B cell (primary cell): ENCODE measurements at regions not wholly inside any gene's neighbourhood (a gene's known extent, or its start where the extent isn't known, plus 50 kb on each side); places are given as distances from the start of the nearest gene placed in this dataset.

Experiments used
- ATAC-seq: fragments of 200-7000 bp; cut with Tn5 transposase; one replicate; pipeline ENCODE4 v1.10.0; 2021; ENCODE audit warnings: low read depth, mild to moderate bottlenecking, moderate number of reproducible peaks, moderate library complexity
- CTCF ChIA-PET: fragments of 350-600 bp; sonication (Branson Sonifier 250); formaldehyde crosslinking; loops from one replicate; lab custom pipeline; 2021; ENCODE audit warnings: antibody characterized with exemption, inconsistent platforms; lab: Charles Lee
- POLR2A ChIA-PET: fragments of 350-600 bp; sonication (Branson Sonifier 250); formaldehyde crosslinking; loops from one replicate; lab custom pipeline; 2021; ENCODE audit warnings: antibody characterized with exemption; lab: Charles Lee
- DNase-seq: peaks from one replicate; pipeline ENCODE4 v3.0.0; 2013
- H2AFZ ChIP-seq: 2 replicates; pipeline ENCODE4 v1.6.1; 2012; ENCODE audit warnings: mild to moderate bottlenecking, low read depth, low read length; ENCODE audit not compliant: insufficient read depth, poor library complexity, severe bottlenecking
- H3K27ac ChIP-seq, 2 donors: 1 replicate in 1 of 2; 2 replicates in 1 of 2; pipeline ENCODE4 v1.5.1; 2012 to 2013; ENCODE audit warnings: low read length in 2 of 2, mild to moderate bottlenecking in 2 of 2, moderate library complexity in 1 of 2
- H3K27me3 ChIP-seq, 4 experiments: fragments of 200-600 bp in 1 of 4; sonication (generic) in 1 of 4; replicated peaks in 1 of 4; 1 replicate in 2 of 4; 2 replicates in 2 of 4; pipeline versions ENCODE4 v1.6.1 to v1.7.0; 2013 to 2016; ENCODE audit warnings: low read length in 3 of 4, mild to moderate bottlenecking in 2 of 4, mixed read lengths in 1 of 4, moderate library complexity in 1 of 4; ENCODE audit not compliant: insufficient read depth in 4 of 4, control insufficient read depth in 3 of 4; ENCODE audit errors: control extremely low read depth in 1 of 4
- H3K36me3 ChIP-seq, 2 experiments: replicated peaks in 1 of 2; 1 replicate in 1 of 2; 2 replicates in 1 of 2; pipeline versions ENCODE4 v1.6.1 to v1.7.1; 2013; ENCODE audit warnings: low read length in 1 of 2; ENCODE audit not compliant: insufficient read depth in 2 of 2, control insufficient read depth in 1 of 2; ENCODE audit errors: control extremely low read depth in 1 of 2, extremely low read depth in 1 of 2
- H3K4me1 ChIP-seq, 2 donors: fragments of 200-600 bp in 1 of 2; sonication (generic) in 1 of 2; 1 replicate in 1 of 2; 2 replicates in 1 of 2; pipeline versions ENCODE4 v1.5.1 to v1.6.1; 2013 to 2017; ENCODE audit warnings: low read length in 2 of 2; ENCODE audit not compliant: control insufficient read depth in 2 of 2, insufficient read depth in 2 of 2
- H3K4me2 ChIP-seq: replicated peaks from 2 replicates; pipeline ENCODE3; 2012; ENCODE audit warnings: mild to moderate bottlenecking, low read depth, low read length; ENCODE audit not compliant: poor library complexity, severe bottlenecking
- H3K4me3 ChIP-seq, 5 experiments: fragments of 200-600 bp in 1 of 5; sonication (generic) in 1 of 5; 1 replicate in 3 of 5; 2 replicates in 2 of 5; pipeline versions ENCODE4 v1.5.1 to v1.7.0; 2011 to 2016; ENCODE audit warnings: low read length in 4 of 5, mild to moderate bottlenecking in 4 of 5, low read depth in 2 of 5, control low read depth in 1 of 5, moderate library complexity in 1 of 5; ENCODE audit not compliant: insufficient read depth in 1 of 5; ENCODE audit errors: control extremely low read depth in 1 of 5, extremely low read depth in 1 of 5
- H3K79me2 ChIP-seq: fragments of 200-600 bp; sonication (generic); one replicate; pipeline ENCODE4 v1.6.0; 2016; ENCODE audit warnings: low read length; ENCODE audit not compliant: control insufficient read depth, insufficient read depth
- H3K9ac ChIP-seq: fragments of 200-600 bp; sonication (generic); 2 replicates; pipeline ENCODE4 v1.6.1; 2017; ENCODE audit warnings: mild to moderate bottlenecking, low read length, moderate library complexity
- H3K9me3 ChIP-seq, 3 donors: one replicate each; pipeline versions ENCODE4 v1.6.1 to v1.7.1; 2013; ENCODE audit warnings: low read length in 2 of 3; ENCODE audit not compliant: control insufficient read depth in 2 of 3, insufficient read depth in 1 of 3; ENCODE audit errors: control extremely low read depth in 1 of 3
- H4K20me1 ChIP-seq: 2 replicates; pipeline ENCODE4 v1.6.0; 2012; ENCODE audit warnings: mild to moderate bottlenecking, low read length; ENCODE audit not compliant: insufficient read depth, control insufficient read depth, poor library complexity, severe bottlenecking
- H3K27ac Mint-ChIP-seq: one replicate; pipeline ENCODE4 v1.8.0; 2021; ENCODE audit warnings: mixed read lengths
- H3K27me3 Mint-ChIP-seq: one replicate; pipeline ENCODE4 v1.8.0; 2021; ENCODE audit warnings: mixed read lengths
- H3K4me1 Mint-ChIP-seq: one replicate; pipeline ENCODE4 v1.8.0; 2021; ENCODE audit warnings: mixed read lengths
- H3K4me3 Mint-ChIP-seq: one replicate; pipeline ENCODE4 v1.8.0; 2021; ENCODE audit warnings: mixed read lengths
- H3K9me3 Mint-ChIP-seq: one replicate; pipeline ENCODE4 v1.8.0; 2022; ENCODE audit warnings: mixed read lengths; ENCODE audit not compliant: insufficient read depth
- CTCF ChIP-seq: fragments of 200-600 bp; IDR thresholded peaks from one replicate; pipeline ENCODE4 v1.8.0; 2022; ENCODE audit warnings: antibody characterized with exemption, mild to moderate bottlenecking
- EZH2 ChIP-seq: IDR thresholded peaks from 2 replicates; pipeline ENCODE4 v1.6.1; 2012; ENCODE audit warnings: borderline replicate concordance, low read depth, mild to moderate bottlenecking, moderate library complexity, low read length; ENCODE audit not compliant: insufficient read depth, poor library complexity, severe bottlenecking
- WGBS: methylation state at CpG from one replicate; pipeline ENCODE4 v1.1.5; 2013; ENCODE audit warnings: missing lambda C conversion rate; ENCODE audit not compliant: insufficient coverage; 5-methylcytosine and 5-hydroxymethylcytosine counted together
- intact Hi-C: fragments of 100-400 bp; cut with micrococcal nuclease; formaldehyde crosslinking; loops from one replicate; pipeline ENCODE4 v1.10.0; 2022

- TF ChIP-seq EZH2 = no peak
- TF ChIP-seq CTCF = no peak
- no peak overlapping the region for H2AFZ ChIP-seq
- no peaks in the 10 kb centered on the region for H3K4me1 ChIP-seq
- H3K4me2 ChIP-seq = no peak overlapping the region
- no peak overlapping the region for H3K4me3 Mint-ChIP-seq
- H3K27me3 Mint-ChIP-seq = no peaks in the 10 kb centered on the region
- H3K79me2 ChIP-seq = no peaks in the 10 kb centered on the region
- intact Hi-C loops = no loop called here
- peaks cover 0 to 1% (median 0%) of the 10 kb centered on the region in 3 donors for H3K9me3 ChIP-seq
- peaks cover 6% of the 10 kb centered on the region for H3K9me3 Mint-ChIP-seq
- ChIA-PET CTCF (no interaction called here), POLR2A (no interaction called here)
- H3K4me1 Mint-ChIP-seq = no peaks in the 10 kb centered on the region
- no peaks in the 10 kb centered on the region for H4K20me1 ChIP-seq
- H3K9ac ChIP-seq = no peak overlapping the region
- no peak overlapping the region for H3K27ac Mint-ChIP-seq
- no peaks in the 10 kb centered on the region for H3K36me3 ChIP-seq
- H3K4me3 ChIP-seq = no peak overlapping the region
- no peak for ATAC-seq
- H3K27me3 ChIP-seq = no peaks in the 10 kb centered on the region
- no peak for DNase-seq
- H3K27ac ChIP-seq = no peak overlapping the region
These were observed 610.4 kb downstream of the TBC1D4 start for GRCh38 chr13:74871369-74872070.

DNA sequence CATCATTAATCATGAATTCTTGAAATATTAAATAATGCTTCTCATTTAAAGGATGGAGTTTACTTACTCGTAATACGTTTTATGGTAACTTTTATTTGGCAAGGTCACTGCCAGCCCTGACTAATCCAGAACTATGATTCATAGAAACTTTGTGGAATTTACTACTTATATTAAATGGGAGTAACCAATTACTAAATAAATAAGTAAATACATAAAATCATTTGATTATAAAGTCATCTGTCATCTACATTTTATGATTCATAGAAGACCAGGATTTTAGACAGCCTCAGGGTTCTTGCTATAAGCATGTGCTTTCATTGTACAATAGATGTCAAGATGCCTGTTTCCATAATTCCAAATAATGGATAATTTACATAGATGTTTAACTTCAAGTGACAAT, 611.1 kb downstream of the TBC1D4 start:
- H3K9ac ChIP-seq = no peak overlapping the region
- no peak overlapping the region for H2AFZ ChIP-seq
- ATAC-seq = no peak
- H3K4me2 ChIP-seq = no peak overlapping the region
- CTCF ChIA-PET = no interaction called here
- Mint-ChIP-seq H3K9me3 (peaks cover 6% of the 10 kb centered on the region), H3K27me3 (no peaks in the 10 kb centered on the region), H3K27ac (no peak overlapping the region), H3K4me1 (no peaks in the 10 kb centered on the region), H3K4me3 (no peak overlapping the region)
- no peak overlapping the region for H3K27ac ChIP-seq
- H3K36me3 ChIP-seq = no peaks in the 10 kb centered on the region
- intact Hi-C loops = no loop called here
- no peaks in the 10 kb centered on the region for H3K4me1 ChIP-seq
- POLR2A ChIA-PET = no interaction called here
- no peak for TF ChIP-seq CTCF
- no peaks in the 10 kb centered on the region for H3K79me2 ChIP-seq
- no peaks in the 10 kb centered on the region for H4K20me1 ChIP-seq
- DNase-seq = no peak
- H3K9me3 ChIP-seq = peaks cover 0 to 1% (median 0%) of the 10 kb centered on the region in 3 donors
- H3K27me3 ChIP-seq = no peaks in the 10 kb centered on the region
- WGBS = no CpG with 5 or more reads among the region's 2 CpGs
- H3K4me3 ChIP-seq = no peak overlapping the region
